Endothelial cell of umbilical vein (primary cell): ENCODE measurements at regions not wholly inside any gene's neighbourhood (a gene's known extent, or its start where the extent isn't known, plus 50 kb on each side); places are given as distances from the start of the nearest gene placed in this dataset.

Experiments
- BruUV-seq: library from RNA; stranded (reverse); fragments of 400-500 nt; replicated peaks from 2 replicates; lab custom pipeline; 2021; lab: Mats Ljungman, UMichigan
- CTCF ChIA-PET: fragments of 300-600, 350-600 bp; sonication (Branson Sonifier 250); formaldehyde crosslinking; loops from one replicate; lab custom pipeline; 2021; ENCODE audit warnings: antibody characterized with exemption, inconsistent platforms; lab: Charles Lee
- POLR2A ChIA-PET: fragments of 300-600, 350-600 bp; sonication (Branson Sonifier 250); formaldehyde crosslinking; loops from one replicate; lab custom pipeline; 2021; ENCODE audit warnings: antibody characterized with exemption, inconsistent platforms; lab: Charles Lee
- DNase-seq: peaks from one replicate; pipeline ENCODE4 v3.0.0-alpha.2; 2011; ENCODE audit warnings: low read depth, low spot score
- FAIRE-seq: peaks from 2 replicates; lab custom pipeline; 2011; peaks lifted over from hg19 to GRCh38; lab: Jason Lieb, UNC
- H2AFZ ChIP-seq: 2 replicates; pipeline ENCODE4 v1.6.0; 2012; ENCODE audit warnings: low read depth, low read length, control low read depth, inconsistent platforms
- H3K27ac ChIP-seq: 2 replicates; pipeline ENCODE4 v1.5.1; 2011; ENCODE audit warnings: low read depth, mild to moderate bottlenecking, control low read depth, low read length, moderate library complexity; ENCODE audit not compliant: insufficient read depth
- H3K27me3 ChIP-seq, 2 experiments: 2 replicates each; pipeline versions ENCODE4 v1.6.0 to v1.6.1; 2011; ENCODE audit warnings: low read length in 2 of 2, mixed read lengths in 1 of 2; ENCODE audit not compliant: control insufficient read depth in 2 of 2, insufficient read depth in 2 of 2
- H3K36me3 ChIP-seq, 2 experiments: 2 replicates in 1 of 2; 3 replicates in 1 of 2; pipeline ENCODE4 v1.5.1; 2011; ENCODE audit warnings: low read length in 2 of 2, mild to moderate bottlenecking in 1 of 2, moderate library complexity in 1 of 2; ENCODE audit not compliant: control insufficient read depth in 2 of 2, insufficient read depth in 2 of 2; ENCODE audit errors: extremely low read depth in 1 of 2
- H3K4me1 ChIP-seq: 3 replicates; pipeline ENCODE4 v1.5.1; 2011; ENCODE audit warnings: mild to moderate bottlenecking, low read length; ENCODE audit not compliant: control insufficient read depth, insufficient read depth; ENCODE audit errors: extremely low read depth
- H3K4me2 ChIP-seq: 2 replicates; pipeline ENCODE4 v1.6.1; 2011; ENCODE audit warnings: low read length, control low read depth, mixed read lengths; ENCODE audit not compliant: insufficient read depth
- H3K4me3 ChIP-seq, 3 experiments: fragments of 200-600 bp in 1 of 3; sonication (generic), shearing (Covaris generic) in 1 of 3; replicated peaks in 1 of 3; 2 replicates each; pipeline ENCODE4 v1.5.1; 2011 to 2016; ENCODE audit warnings: control low read depth in 3 of 3, low read length in 3 of 3, mild to moderate bottlenecking in 2 of 3, inconsistent platforms in 1 of 3, low read depth in 1 of 3, moderate library complexity in 1 of 3; ENCODE audit not compliant: insufficient read depth in 1 of 3
- H3K79me2 ChIP-seq: 2 replicates; pipeline ENCODE4 v1.6.0; 2012; ENCODE audit warnings: low read length, inconsistent platforms; ENCODE audit not compliant: control insufficient read depth, insufficient read depth
- H3K9ac ChIP-seq: replicated peaks from 2 replicates; pipeline ENCODE3; 2011; ENCODE audit warnings: low read length, control low read depth; ENCODE audit not compliant: insufficient read depth; ENCODE audit errors: extremely low read depth
- H3K9me1 ChIP-seq: replicated peaks from 3 replicates; pipeline ENCODE4 v1.6.0; 2011; ENCODE audit warnings: mild to moderate bottlenecking, low read length; ENCODE audit not compliant: control insufficient read depth, insufficient read depth; ENCODE audit errors: extremely low read depth
- H3K9me3 ChIP-seq: replicated peaks from 2 replicates; pipeline ENCODE4 v1.5.1; 2012; ENCODE audit warnings: low read length, inconsistent platforms; ENCODE audit not compliant: control insufficient read depth, insufficient read depth
- H4K20me1 ChIP-seq: replicated peaks from 2 replicates; pipeline ENCODE3; 2011; ENCODE audit warnings: mild to moderate bottlenecking, low read length; ENCODE audit not compliant: control insufficient read depth, insufficient read depth; ENCODE audit errors: extremely low read depth
- EZH2 ChIP-seq: IDR thresholded peaks from 2 replicates; pipeline ENCODE4 v1.6.1; 2012; ENCODE audit warnings: borderline replicate concordance, low read depth, mild to moderate bottlenecking, moderate library complexity, low read length, inconsistent platforms; ENCODE audit not compliant: severe bottlenecking
- FOS ChIP-seq: IDR thresholded peaks from 2 replicates; pipeline ENCODE4 v1.6.1; 2011; ENCODE audit warnings: mild to moderate bottlenecking, low read length, moderate library complexity, borderline replicate concordance; ENCODE audit not compliant: insufficient read depth
- GATA2 ChIP-seq: IDR thresholded peaks from 2 replicates; pipeline ENCODE4 v1.7.0; 2011; ENCODE audit warnings: low read depth, mild to moderate bottlenecking, moderate library complexity, mixed read lengths, low read length; ENCODE audit not compliant: insufficient read length, insufficient read depth
- JUN ChIP-seq: IDR thresholded peaks from 2 replicates; pipeline ENCODE4 v1.6.1; 2011; ENCODE audit warnings: borderline replicate concordance, low read depth; ENCODE audit not compliant: insufficient read length, insufficient read depth
- MYC ChIP-seq: IDR thresholded peaks from one replicate; pipeline ENCODE4 v1.6.1; 2011; ENCODE audit warnings: mild to moderate bottlenecking, low read depth, low read length
- POLR2A ChIP-seq: IDR thresholded peaks from 2 replicates; pipeline ENCODE4 v1.6.1; 2012; ENCODE audit warnings: low read depth, mild to moderate bottlenecking, control low read depth, low read length
- POLR2AphosphoS5 ChIP-seq: IDR thresholded peaks from 2 replicates; pipeline ENCODE4 v1.6.1; 2012; ENCODE audit warnings: low read depth, mild to moderate bottlenecking, control low read depth, low read length, moderate library complexity; ENCODE audit not compliant: insufficient read depth
- dilution Hi-C: fragments of 300-500 bp; cut with MboI; formaldehyde crosslinking; loops from one replicate; pipeline ENCODE4 v1.15.0; 2019; ENCODE audit warnings: low sequenced_read_pairs; ENCODE audit not compliant: extremely low pct_ligation_motif_present
- intact Hi-C: fragments of 100-400 bp; cut with micrococcal nuclease; formaldehyde crosslinking; loops from one replicate; pipeline ENCODE4 v1.10.0; 2022
- TF ChIP-seq, protein P1 (sequence below): IDR thresholded peaks from 2 replicates; pipeline ENCODE4 v1.6.1; 2011; ENCODE audit not compliant: insufficient read depth, insufficient read length
- TF ChIP-seq, protein P2 (sequence below), 2 donors: IDR thresholded peaks; 1 replicate in 1 of 2; 2 replicates in 1 of 2; pipeline ENCODE4 v1.5.1; 2011; ENCODE audit warnings: low read length in 2 of 2, mild to moderate bottlenecking in 2 of 2, moderate library complexity in 2 of 2, control low read depth in 1 of 2, inconsistent platforms in 1 of 2, low read depth in 1 of 2; ENCODE audit not compliant: insufficient read depth in 1 of 2; ENCODE audit errors: extremely low read depth in 1 of 2

DNA sequence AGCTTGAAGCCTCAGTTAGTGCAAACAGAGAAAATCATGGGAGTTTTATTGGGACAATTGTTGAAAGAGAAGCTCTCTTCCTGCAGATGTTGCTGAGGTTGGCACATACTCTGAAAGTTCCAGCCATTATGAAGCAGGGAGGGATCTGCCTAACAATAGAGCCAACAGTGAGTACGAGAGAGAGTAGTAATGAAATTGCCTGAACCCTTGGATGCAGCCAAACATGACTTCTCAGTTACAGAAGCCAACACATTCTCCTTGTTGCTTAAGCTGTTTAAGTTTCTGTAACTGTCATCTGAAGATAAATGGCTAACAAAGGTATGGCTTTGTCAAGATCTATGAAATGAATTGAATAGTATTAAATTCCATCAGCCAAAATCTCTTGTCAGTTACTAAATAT, 211.0 kb upstream of the TTC14 start:
- dilution Hi-C loops, result no loop called here
- BruUV-seq, result no TSS peak
- DNase-seq, result no peak
- Histone ChIP-seq H3K27me3 (no peaks in the 10 kb centered on the region), H3K9me1 (no peaks in the 10 kb centered on the region), H4K20me1 (no peaks in the 10 kb centered on the region), H3K9me3 (no peaks in the 10 kb centered on the region), H3K9ac (no peak overlapping the region), H3K79me2 (no peaks in the 10 kb centered on the region), H3K27ac (no peak overlapping the region), H3K4me1 (no peaks in the 10 kb centered on the region), H2AFZ (no peak overlapping the region), H3K36me3 (no peaks in the 10 kb centered on the region), H3K4me3 (no peak overlapping the region), H3K4me2 (no peak overlapping the region)
- ChIA-PET POLR2A (no interaction called here), CTCF (no interaction called here)
- intact Hi-C loops, result no loop called here
- FAIRE-seq, result no peak
- TF ChIP-seq GATA2 (no peak), POLR2AphosphoS5 (no peak), EZH2 (no peak), POLR2A (no peak), MYC (no peak), FOS (no peak), JUN (no peak)
- TF ChIP-seq, protein P1, sequence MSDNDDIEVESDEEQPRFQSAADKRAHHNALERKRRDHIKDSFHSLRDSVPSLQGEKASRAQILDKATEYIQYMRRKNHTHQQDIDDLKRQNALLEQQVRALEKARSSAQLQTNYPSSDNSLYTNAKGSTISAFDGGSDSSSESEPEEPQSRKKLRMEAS, result no peak
- TF ChIP-seq, protein P2, sequence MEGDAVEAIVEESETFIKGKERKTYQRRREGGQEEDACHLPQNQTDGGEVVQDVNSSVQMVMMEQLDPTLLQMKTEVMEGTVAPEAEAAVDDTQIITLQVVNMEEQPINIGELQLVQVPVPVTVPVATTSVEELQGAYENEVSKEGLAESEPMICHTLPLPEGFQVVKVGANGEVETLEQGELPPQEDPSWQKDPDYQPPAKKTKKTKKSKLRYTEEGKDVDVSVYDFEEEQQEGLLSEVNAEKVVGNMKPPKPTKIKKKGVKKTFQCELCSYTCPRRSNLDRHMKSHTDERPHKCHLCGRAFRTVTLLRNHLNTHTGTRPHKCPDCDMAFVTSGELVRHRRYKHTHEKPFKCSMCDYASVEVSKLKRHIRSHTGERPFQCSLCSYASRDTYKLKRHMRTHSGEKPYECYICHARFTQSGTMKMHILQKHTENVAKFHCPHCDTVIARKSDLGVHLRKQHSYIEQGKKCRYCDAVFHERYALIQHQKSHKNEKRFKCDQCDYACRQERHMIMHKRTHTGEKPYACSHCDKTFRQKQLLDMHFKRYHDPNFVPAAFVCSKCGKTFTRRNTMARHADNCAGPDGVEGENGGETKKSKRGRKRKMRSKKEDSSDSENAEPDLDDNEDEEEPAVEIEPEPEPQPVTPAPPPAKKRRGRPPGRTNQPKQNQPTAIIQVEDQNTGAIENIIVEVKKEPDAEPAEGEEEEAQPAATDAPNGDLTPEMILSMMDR (IDR thresholded peaks at IDR 0.05; ENCODE audit: extremely low read depth in 1 of 2, insufficient read depth in 1 of 2, low read depth in 1 of 2, low read length in 2 of 2), result no peak
